ENCODE measurements at regions not wholly inside any gene's neighbourhood (a gene's known extent, or its start where the extent isn't known, plus 50 kb on each side); places are given as distances from the start of the nearest gene placed in this dataset.

GRCh38 chr12:46921764-46922133 is 96.0 kb upstream of the SLC38A4 start:
- no peaks in the 10 kb centered on the region for H3K4me1 ChIP-seq (replicated peaks in 1 of 2; ENCODE audit: control insufficient read depth in 2 of 2, insufficient read depth in 2 of 2, low read length in 2 of 2)
- no peak overlapping the region for H2AFZ ChIP-seq (ENCODE audit: low read depth, low read length)
- POLR2A ChIA-PET = no interaction called here
- H3K27ac ChIP-seq (ENCODE audit: extremely low read depth, low read depth, low read length) = no peak overlapping the region
- H3K9ac ChIP-seq (ENCODE audit: insufficient read depth in 1 of 2, low read depth in 2 of 2, low read length in 2 of 2) = no peak overlapping the region
- ATAC-seq (no peak), DNase-seq (ENCODE audit: extremely low read depth in 1 of 4, low spot score in 3 of 4) (no peak), FAIRE-seq (no peak)
- no peaks in the 10 kb centered on the region for H3K9me3 ChIP-seq (replicated peaks; ENCODE audit: control insufficient read depth, insufficient read depth, low read depth, low read length)
- H3K9me1 ChIP-seq (ENCODE audit: control insufficient read depth, insufficient read depth, low read length) = no peaks in the 10 kb centered on the region
- H3K79me2 ChIP-seq (ENCODE audit: control insufficient read depth, insufficient read depth, low read length) = no peaks in the 10 kb centered on the region
- no peaks in the 10 kb centered on the region for H4K20me1 ChIP-seq (replicated peaks; ENCODE audit: control insufficient read depth, insufficient read depth, low read length)
- H3K4me2 ChIP-seq (ENCODE audit: insufficient read depth, low read length) = no peak overlapping the region
- CTCF ChIA-PET (ENCODE audit: low intra/inter-chr PET ratio) = no interaction called here
- TF ChIP-seq SMARCE1 (IDR thresholded peaks at IDR 0.05) = no peak
- TF ChIP-seq ZNF408 (CRISPR knock-in tag; IDR thresholded peaks at IDR 0.05; ENCODE audit: low read depth) = no peak
- TF ChIP-seq CBFA2T3 (IDR thresholded peaks at IDR 0.05) = no peak
- TF ChIP-seq RFX1 (IDR thresholded peaks at IDR 0.05) = no peak
- no peak for TF ChIP-seq MAZ (CRISPR knock-in tag; conservative IDR thresholded peaks at IDR 0.05 in 1 of 2, IDR thresholded peaks at IDR 0.05 in 1 of 2)
- TF ChIP-seq, protein P1, sequence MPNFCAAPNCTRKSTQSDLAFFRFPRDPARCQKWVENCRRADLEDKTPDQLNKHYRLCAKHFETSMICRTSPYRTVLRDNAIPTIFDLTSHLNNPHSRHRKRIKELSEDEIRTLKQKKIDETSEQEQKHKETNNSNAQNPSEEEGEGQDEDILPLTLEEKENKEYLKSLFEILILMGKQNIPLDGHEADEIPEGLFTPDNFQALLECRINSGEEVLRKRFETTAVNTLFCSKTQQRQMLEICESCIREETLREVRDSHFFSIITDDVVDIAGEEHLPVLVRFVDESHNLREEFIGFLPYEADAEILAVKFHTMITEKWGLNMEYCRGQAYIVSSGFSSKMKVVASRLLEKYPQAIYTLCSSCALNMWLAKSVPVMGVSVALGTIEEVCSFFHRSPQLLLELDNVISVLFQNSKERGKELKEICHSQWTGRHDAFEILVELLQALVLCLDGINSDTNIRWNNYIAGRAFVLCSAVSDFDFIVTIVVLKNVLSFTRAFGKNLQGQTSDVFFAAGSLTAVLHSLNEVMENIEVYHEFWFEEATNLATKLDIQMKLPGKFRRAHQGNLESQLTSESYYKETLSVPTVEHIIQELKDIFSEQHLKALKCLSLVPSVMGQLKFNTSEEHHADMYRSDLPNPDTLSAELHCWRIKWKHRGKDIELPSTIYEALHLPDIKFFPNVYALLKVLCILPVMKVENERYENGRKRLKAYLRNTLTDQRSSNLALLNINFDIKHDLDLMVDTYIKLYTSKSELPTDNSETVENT (CRISPR knock-in tag; IDR thresholded peaks at IDR 0.05) = no peak
- no peak for TF ChIP-seq ESRRA (IDR thresholded peaks at IDR 0.05; ENCODE audit: borderline replicate concordance, low read depth)
- no peak for TF ChIP-seq NCOA2 (IDR thresholded peaks at IDR 0.05; ENCODE audit: partially characterized antibody in 2 of 2)
- no peak for TF ChIP-seq KLF10 (CRISPR knock-in tag; IDR thresholded peaks at IDR 0.05)
- WGBS (ENCODE audit: insufficient coverage, low coverage, missing lambda C conversion rate) = 0% methylated on average over 1 of the region's 1 CpG
- no TSS peak for BruUV-seq (replicated peaks)
- intact Hi-C loops (cut with micrococcal nuclease) = no loop called here
- no peaks in the 10 kb centered on the region for H3K27me3 ChIP-seq (ENCODE audit: control insufficient read depth in 2 of 2, insufficient read depth in 2 of 2, low read length in 2 of 2)
- in situ Hi-C loops (cut with MboI) = no loop called here
- H3K36me3 ChIP-seq (ENCODE audit: control insufficient read depth, insufficient read depth, low read length) = no peaks in the 10 kb centered on the region
- H3K4me3 ChIP-seq = no peak overlapping the region

Data from K562 (cell line).